Activated CD8-positive, alpha-beta memory T cell treated with anti-CD3 and anti-CD28 coated beads for 1 hour (primary cell): ENCODE measurements at regions not wholly inside any gene's neighbourhood (a gene's known extent, or its start where the extent isn't known, plus 50 kb on each side); places are given as distances from the start of the nearest gene placed in this dataset.

Experiments used
- DNase-seq, 2 donors: peaks; one replicate each; pipeline ENCODE4 v3.0.0-alpha.2; 2020; ENCODE audit warnings: low read depth in 1 of 2; ENCODE audit errors: extremely low read depth in 1 of 2

DNA sequence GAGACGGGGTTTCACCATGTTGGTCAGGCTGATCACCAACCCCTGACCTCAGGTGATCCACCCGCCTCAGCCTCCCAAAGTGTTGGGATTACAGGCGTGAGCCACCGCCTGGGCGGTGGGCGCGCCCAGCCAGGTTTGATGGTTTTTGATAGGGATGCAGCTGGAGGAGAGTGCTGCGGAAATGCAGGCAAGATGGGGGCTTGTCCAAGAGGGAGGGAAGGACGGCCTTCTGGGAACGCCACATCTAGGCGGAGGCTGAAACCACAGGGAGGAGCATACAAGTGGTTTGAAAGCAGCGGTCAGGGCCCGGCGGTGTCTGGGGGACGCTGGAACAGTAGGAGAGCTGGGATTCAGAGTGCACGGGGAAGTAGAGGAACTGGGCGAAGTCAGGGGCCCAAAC lies 134.6 kb downstream of the VRK1 start:
- DNase-seq: no peak

GRCh38 chr14:96934638-96935330 lies 137.6 kb downstream of the VRK1 start:
- DNase-seq: no peak

GRCh38 chr14:96938946-96939345 lies 141.8 kb downstream of the VRK1 start:
- DNase-seq: no peak

- no peak for DNase-seq
Measured at GRCh38 chr14:96940009-96940408, 142.8 kb downstream of the VRK1 start.

GRCh38 chr14:96944297-96944696 lies 147.1 kb downstream of the VRK1 start:
- no peak for DNase-seq

GRCh38 chr14:96945721-96946120 lies 148.5 kb downstream of the VRK1 start:
- DNase-seq: no peak

DNA sequence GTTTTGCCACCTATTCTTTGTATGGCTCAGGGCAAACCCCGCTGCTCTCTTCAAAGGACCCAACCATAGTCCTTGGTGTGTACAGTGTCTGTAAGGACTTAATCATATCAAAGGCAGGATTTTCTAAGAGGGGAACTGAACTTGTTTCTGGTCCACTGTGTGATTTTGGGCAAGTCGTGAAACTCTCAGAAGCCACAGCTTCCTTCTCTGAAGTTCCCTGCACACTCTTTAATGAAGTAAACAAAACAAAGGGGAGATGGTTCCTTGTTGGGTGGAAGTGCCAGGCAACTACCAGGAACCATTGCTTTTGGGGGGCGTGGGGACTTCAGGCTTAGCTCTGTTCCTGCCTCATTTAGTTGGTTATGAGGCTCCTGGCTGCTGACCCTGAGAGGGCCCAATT lies 152.4 kb downstream of the VRK1 start:
- no peak for DNase-seq

GRCh38 chr14:96951511-96951910 lies 154.3 kb downstream of the VRK1 start:
- DNase-seq: no peak

DNA sequence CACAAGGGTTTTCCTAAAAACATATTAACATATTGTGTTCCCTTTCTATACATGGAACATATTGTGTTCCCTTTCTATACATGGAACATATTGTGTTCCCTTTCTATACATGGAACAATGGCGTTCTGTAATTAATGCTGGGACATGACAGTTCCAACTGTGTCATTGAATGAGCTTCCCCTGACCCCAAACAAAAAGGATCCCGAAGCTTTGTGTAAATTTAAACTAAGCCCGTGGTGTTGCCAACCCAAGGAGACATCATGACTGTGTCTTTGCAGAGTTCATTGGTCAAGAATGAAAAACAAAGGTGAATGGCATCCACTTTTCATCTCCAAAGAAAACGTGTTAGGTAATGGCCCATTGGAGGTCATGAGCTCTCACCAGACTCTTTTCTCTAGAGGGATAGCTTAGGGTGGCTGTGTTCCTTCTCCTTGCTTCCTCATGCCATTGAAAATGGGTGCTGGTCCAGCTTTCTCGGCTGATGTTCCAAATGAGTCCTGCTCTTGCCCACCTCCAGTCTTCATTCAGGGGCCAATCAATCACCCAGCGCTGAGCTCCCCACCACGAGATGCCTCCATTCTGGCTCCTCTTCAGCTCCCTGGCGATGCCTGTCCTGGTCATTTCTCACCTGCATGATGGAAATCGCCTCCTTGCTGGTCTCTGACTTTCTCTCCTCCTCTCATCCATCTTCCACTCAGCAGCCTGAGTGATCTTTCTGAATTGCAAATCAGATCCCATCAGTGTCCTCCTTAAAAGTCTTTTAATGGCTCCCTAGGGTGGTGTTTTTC lies 156.1 kb downstream of the VRK1 start:
- DNase-seq: no peak

DNA sequence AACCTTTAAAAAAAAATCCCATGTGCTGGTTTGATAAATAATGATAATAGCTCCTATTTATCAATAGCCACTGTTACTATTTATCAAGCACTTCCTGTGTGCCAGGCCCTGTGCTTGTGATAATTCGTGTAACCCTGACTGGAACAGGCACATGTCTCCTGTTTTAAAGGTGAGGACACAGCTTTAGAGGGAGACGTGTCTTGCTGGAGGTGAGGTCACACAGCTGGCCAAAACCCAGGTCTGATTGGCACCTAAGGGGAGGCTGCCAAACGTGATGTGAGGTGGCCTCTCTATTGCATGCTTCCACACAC lies 156.6 kb downstream of the VRK1 start:
- no peak for DNase-seq

DNA sequence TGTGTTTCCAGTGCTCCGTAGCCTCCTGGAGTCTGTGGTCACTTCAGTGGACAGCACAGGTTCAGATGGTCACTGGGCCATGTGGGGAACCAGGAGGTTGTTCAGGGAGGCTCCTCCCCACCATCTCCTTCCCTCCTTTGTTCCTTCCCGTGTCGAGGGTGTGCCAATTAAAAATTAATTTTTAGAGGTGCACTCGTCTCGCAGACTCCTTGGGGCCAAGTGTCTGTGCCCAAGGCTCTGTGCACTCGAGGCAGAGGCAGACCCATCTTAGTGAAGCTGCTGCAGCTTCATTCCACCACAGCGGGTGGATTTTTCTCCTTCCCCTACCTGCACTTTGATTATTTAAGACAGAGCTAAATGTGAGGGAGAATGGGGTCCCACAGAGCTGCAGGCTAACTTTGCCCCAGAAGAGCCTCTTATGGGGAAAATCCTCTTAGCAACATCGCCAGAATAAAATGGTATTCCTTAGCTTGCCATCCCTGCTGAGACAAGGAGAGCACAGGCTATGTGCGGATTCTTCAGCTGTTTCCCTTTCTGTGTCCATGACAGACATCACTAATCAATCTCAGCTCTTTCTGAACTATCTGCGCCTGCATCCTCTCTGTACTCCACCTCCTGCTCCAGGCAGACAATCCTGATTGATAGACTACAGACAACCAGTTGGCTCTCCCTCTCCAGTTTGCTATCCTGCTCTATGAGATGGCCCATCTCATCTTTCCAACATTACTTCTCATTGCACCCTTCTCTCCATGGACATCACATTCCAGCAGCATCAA lies 159.5 kb downstream of the VRK1 start:
- no peak for DNase-seq

- no peak for DNase-seq
Measured at GRCh38 chr14:96958057-96958456, 160.9 kb downstream of the VRK1 start.

GRCh38 chr14:96959992-96960391 lies 162.8 kb downstream of the VRK1 start:
- no peak for DNase-seq

- DNase-seq: no peak
Measured at GRCh38 chr14:96960598-96961116, 163.5 kb downstream of the VRK1 start.

GRCh38 chr14:96961895-96962294 lies 164.7 kb downstream of the VRK1 start:
- DNase-seq: no peak

DNA sequence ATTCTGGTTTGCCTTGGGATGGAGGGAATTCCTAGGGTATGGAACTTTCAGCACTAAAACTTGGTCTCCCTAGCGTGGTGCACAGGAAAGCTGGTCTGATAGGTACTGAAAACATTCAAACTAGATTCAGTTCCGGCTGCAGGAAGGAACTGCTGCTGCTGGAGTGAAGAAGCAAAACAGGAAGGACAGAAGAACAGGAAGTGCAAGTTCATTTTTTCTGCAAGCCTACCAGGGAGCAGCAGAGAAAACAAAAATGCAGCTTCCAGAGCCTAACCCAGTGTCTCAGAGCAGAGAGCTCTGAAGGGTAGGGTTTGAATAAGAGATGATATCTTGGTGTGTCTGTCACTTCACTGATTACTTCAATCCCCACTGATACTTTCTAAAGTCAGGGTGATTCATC lies 165.2 kb downstream of the VRK1 start:
- DNase-seq: no peak

DNA sequence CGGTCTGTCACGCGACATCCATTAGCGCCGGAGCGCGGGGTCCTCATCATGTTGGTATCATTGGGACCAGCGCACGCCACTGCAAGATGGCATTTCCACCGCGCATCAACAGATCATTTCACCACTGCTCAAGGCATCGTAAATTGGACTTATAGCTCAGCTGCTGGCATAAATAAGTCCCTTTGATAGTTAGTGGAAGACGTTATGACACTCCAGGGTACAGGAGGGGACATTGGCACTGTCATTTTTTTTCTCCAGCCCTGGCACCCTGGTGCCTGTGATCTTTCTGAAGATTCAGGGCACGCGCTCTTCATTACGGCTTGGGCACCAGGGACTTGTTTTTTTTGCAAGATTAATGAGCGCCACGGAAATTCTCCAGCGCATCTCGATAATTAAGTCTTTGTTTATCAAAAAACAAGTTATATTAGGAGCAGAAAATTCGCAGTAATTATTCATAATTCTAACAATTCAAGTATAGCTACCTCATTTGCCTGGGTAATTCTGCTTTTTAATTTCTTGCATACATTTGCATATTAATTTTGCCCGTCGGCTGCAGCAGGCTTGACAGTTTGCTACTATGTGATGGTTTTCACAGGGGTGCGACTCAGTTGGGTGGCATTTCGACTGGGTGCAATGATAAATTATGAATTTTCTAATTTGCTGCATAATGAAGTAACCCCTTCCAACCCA lies 167.7 kb downstream of the VRK1 start:
- DNase-seq: no peak

GRCh38 chr14:96965885-96966595 lies 168.9 kb downstream of the VRK1 start:
- DNase-seq: no peak

DNA sequence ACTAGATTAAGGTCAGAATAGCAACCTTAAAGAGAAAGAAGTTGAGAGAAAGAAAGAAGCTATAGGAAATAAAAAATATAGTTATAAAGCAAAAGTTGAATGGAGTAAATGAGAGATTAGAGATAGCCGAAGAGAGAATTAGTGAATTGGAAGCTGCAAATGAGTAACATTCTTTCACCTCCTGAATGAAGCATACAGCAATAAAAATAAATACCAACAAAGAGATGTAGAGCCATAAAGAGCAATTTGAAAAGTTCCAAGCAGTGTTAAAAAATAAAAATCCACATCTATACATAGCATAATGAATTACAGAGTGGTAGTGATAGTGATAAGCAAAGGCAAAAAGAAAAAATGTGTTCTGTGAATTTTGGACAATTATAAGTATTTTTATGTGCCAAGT lies 177.9 kb downstream of the VRK1 start:
- DNase-seq: no peak

DNA sequence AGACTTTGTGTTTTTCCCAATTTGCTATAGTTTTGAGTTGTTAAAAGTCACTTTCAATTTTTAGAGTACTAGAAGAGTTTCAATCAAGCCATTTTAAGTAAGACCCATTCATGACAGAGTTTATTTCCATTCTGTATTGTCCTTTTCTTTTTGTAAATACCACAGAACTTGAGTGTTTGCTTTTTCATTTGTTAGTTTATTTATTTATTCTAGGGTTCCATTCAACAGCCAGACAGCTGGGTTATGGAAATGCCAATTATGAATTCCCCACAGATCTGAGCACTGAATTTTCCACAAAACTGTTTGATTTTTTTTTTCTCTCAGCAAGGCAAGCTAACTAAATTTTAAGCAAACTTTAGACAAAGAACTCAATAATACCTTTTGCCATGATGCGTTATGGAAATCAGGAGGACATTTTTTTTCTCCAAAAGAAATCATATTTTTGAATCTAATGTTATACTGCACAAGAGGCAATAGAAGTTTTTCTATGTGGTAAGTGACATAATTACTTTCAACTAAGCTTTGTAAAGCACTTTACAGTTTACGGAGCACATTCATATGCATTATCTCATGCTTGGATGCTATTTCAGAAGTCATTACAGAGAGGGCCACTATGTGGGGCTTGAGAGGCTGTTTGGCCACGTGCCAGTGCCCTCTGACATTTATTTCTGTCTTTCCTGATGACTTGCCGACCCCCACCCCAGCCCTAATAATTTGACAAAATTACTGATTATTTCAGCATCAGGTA lies 181.5 kb downstream of the VRK1 start:
- no peak for DNase-seq
